Astrocyte (in vitro differentiated cells and primary cell): ENCODE measurements at regions not wholly inside any gene's neighbourhood (a gene's known extent, or its start where the extent isn't known, plus 50 kb on each side); places are given as distances from the start of the nearest gene placed in this dataset.

Experiments
- EZH2 ChIP-seq: IDR thresholded peaks from 2 replicates; pipeline ENCODE4 v1.6.1; 2012; ENCODE audit warnings: mild to moderate bottlenecking, low read length, inconsistent platforms; ENCODE audit not compliant: insufficient read depth
- TF ChIP-seq, protein P1 (sequence below): IDR thresholded peaks from 2 replicates; pipeline ENCODE4 v1.5.1; 2011; ENCODE audit warnings: low read depth, mild to moderate bottlenecking, inconsistent platforms, low read length, moderate library complexity; ENCODE audit not compliant: insufficient read depth

GRCh38 chr16:60811051-60811608 lies 1225.1 kb downstream of the CDH8 start:
- TF ChIP-seq, protein P1, sequence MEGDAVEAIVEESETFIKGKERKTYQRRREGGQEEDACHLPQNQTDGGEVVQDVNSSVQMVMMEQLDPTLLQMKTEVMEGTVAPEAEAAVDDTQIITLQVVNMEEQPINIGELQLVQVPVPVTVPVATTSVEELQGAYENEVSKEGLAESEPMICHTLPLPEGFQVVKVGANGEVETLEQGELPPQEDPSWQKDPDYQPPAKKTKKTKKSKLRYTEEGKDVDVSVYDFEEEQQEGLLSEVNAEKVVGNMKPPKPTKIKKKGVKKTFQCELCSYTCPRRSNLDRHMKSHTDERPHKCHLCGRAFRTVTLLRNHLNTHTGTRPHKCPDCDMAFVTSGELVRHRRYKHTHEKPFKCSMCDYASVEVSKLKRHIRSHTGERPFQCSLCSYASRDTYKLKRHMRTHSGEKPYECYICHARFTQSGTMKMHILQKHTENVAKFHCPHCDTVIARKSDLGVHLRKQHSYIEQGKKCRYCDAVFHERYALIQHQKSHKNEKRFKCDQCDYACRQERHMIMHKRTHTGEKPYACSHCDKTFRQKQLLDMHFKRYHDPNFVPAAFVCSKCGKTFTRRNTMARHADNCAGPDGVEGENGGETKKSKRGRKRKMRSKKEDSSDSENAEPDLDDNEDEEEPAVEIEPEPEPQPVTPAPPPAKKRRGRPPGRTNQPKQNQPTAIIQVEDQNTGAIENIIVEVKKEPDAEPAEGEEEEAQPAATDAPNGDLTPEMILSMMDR: no peak
- no peak for TF ChIP-seq EZH2
